ENCODE measurements at regions not wholly inside any gene's neighbourhood (a gene's known extent, or its start where the extent isn't known, plus 50 kb on each side); places are given as distances from the start of the nearest gene placed in this dataset.

DNA sequence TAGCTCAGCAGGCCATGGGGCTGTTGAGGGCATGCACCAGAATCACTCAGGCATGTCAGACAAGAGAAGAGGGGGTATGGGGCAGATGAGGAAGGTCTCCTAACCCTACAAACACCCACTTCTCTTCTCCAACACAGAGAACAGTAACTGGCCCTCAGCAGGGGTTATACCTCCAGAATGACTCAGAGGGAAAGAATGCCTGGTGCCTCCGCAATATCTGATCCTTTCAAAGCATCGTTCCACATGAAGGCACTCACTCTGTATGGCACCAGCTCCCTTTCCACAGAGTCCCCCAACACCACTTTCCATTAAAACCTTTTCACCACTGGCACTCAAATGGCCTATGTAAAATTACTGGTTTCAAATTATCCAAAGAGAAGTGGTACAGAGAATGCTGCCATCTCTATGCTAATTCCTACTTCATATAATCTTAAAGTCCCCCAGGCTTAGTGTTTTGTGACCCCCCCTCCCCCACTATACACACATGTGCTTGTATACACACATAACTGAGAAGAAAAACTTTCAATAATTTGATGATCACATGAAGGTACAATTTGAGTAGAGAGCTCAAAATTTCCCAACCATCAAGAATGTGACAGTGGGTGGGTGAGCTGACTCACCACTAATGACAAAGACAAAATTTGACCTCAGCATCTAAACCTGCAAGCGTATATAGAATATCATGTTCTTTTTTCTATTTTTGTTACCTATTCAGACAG is 91.5 kb downstream of the SIPA1L2 start:
- no peaks in the 10 kb centered on the region for H3K27me3 ChIP-seq (ENCODE audit: control insufficient read depth, insufficient read depth, low read length)
- H3K9ac ChIP-seq (ENCODE audit: low read depth, low read length) = no peak overlapping the region
- H4K8ac ChIP-seq (ENCODE audit: low read depth in 2 of 2, low read length in 2 of 2) = no peak overlapping the region; a peak in 1 of 4 replicates
- peaks cover 7% of the 10 kb centered on the region for H3K4me1 ChIP-seq (ENCODE audit: control insufficient read depth, insufficient read depth, low read length)
- no peak overlapping the region for H2BK15ac ChIP-seq (ENCODE audit: low read depth, low read length)
- H3K27ac ChIP-seq (ENCODE audit: insufficient read depth, low read length) = no peak overlapping the region
- no CpG with 5 or more reads among the region's 3 CpGs for WGBS, 2 experiments (ENCODE audit: extremely low coverage in 2 of 2, insufficient read length in 1 of 2)
- H3K23ac ChIP-seq (ENCODE audit: low read depth, low read length) = no peak overlapping the region
- no peak overlapping the region for H3K56ac ChIP-seq (ENCODE audit: extremely low read depth, insufficient read depth, low read length)
- no peak overlapping the region for H3K18ac ChIP-seq (ENCODE audit: low read depth, low read length)
- H3K14ac ChIP-seq (replicated peaks; ENCODE audit: low read depth, low read length) = 0 out of 2 replicates have a peak overlapping the region, but pooled peaks have one; percentile 7
- ATAC-seq (ENCODE audit: low read depth) (peak; percentile 37), DNase-seq (peak; percentile 66)
- no peaks in the 10 kb centered on the region for H3K36me3 ChIP-seq (ENCODE audit: control insufficient read depth, insufficient read depth, low read length)
- no peak overlapping the region for H3K4me3 ChIP-seq (ENCODE audit: insufficient read depth, low read depth, low read length)
- peak overlapping the region; percentile 28 for H3K4ac ChIP-seq (ENCODE audit: low read depth, low read length)
- in situ Hi-C loops (cut with MboI; ENCODE audit: low sequenced_read_pairs) (no loop called here), dilution Hi-C loops (cut with HindIII; ENCODE audit: low sequenced_read_pairs, unreplicated experiment) (no loop called here), intact Hi-C loops (cut with micrococcal nuclease) (no loop called here)
- BruUV-seq (replicated peaks) = no TSS peak
- H2AK5ac ChIP-seq (ENCODE audit: low read depth, low read length) = peak overlapping the region; percentile 66
- peak overlapping the region; percentile 18 for H2AFZ ChIP-seq (replicated peaks; ENCODE audit: low read length, poor library complexity)
- H3K9me1 ChIP-seq (ENCODE audit: insufficient read depth, low read length) = peaks cover 20% of the 10 kb centered on the region
- peak overlapping the region; percentile 36; the same call in 1 of the 2 replicates for H2BK20ac ChIP-seq (ENCODE audit: low read depth, low read length)
- peaks cover 0 to 25% of the 10 kb centered on the region in 2 experiments; a peak in 3 of 4 replicates for H3K79me1 ChIP-seq (ENCODE audit: low read depth in 1 of 2, low read length in 2 of 2)
- TF ChIP-seq CEBPB (IDR thresholded peaks at IDR 0.05; ENCODE audit: low read depth, low read length) (peak; percentile 83), FOS (IDR thresholded peaks at IDR 0.05; ENCODE audit: low read depth, low read length) (peak; percentile 49), NFE2L2 (IDR thresholded peaks at IDR 0.05; ENCODE audit: low read depth, low read length) (0 out of 2 replicates have a peak, but pooled peaks have one; percentile 50), RAD21 (IDR thresholded peaks at IDR 0.05; ENCODE audit: low read length) (no peak), CHD1 (IDR thresholded peaks at IDR 0.05; ENCODE audit: low read depth, low read length) (no peak), POLR2A (IDR thresholded peaks at IDR 0.05; ENCODE audit: low read depth, low read length) (no peak)
- H2BK5ac ChIP-seq (ENCODE audit: low read depth, low read length, poor library complexity, severe bottlenecking) = no peak overlapping the region
- no peaks in the 10 kb centered on the region for H3K9me3 ChIP-seq (ENCODE audit: control insufficient read depth, insufficient read depth, low read length)
- no peaks in the 10 kb centered on the region; the same call in 1 of the 2 replicates for H4K20me1 ChIP-seq (ENCODE audit: insufficient read depth, low read length)
- POLR2A ChIA-PET (ENCODE audit: unreplicated experiment) = no interaction called here
- H2BK120ac ChIP-seq (ENCODE audit: low read depth, low read length) = peak overlapping the region; percentile 2; the same call in 1 of the 2 replicates
- CTCF ChIA-PET = interaction anchor here (0.8 kb wide), 1 partner anchor 8 kb away, joined by 3 read pairs; no protein-coding TSS in a partner anchor
- no peak overlapping the region for H4K5ac ChIP-seq (ENCODE audit: low read depth, low read length)
- peak overlapping the region; percentile 48 for H2AK9ac ChIP-seq (replicated peaks; ENCODE audit: low read depth, low read length, poor library complexity)
- H4K91ac ChIP-seq (ENCODE audit: insufficient read depth, low read depth, low read length) = peak overlapping the region; percentile 43; the same call in 1 of the 2 replicates
- no peak overlapping the region for H3K4me2 ChIP-seq (ENCODE audit: low read depth, low read length)

Data from IMR-90 (cell line).